WTC11 (cell line): ENCODE measurements at regions not wholly inside any gene's neighbourhood (a gene's known extent, or its start where the extent isn't known, plus 50 kb on each side); places are given as distances from the start of the nearest gene placed in this dataset.

ENCODE experiments used
- ATF3 ChIP-seq: sonication (generic); formaldehyde crosslinking; conservative IDR thresholded peaks from 2 replicates; pipeline ENCODE4 v1.8.1; 2022; ENCODE audit warnings: mild to moderate bottlenecking, missing genetic modification reagents
- CTCF ChIP-seq: fragments of 200-600 bp; IDR thresholded peaks from 2 replicates; pipeline ENCODE4 v1.8.0; 2022; ENCODE audit warnings: antibody characterized with exemption
- NFYB ChIP-seq: sonication (generic); formaldehyde crosslinking; conservative IDR thresholded peaks from 2 replicates; pipeline ENCODE4 v1.8.0; 2022; ENCODE audit warnings: low read depth, missing genetic modification reagents
- SP1 ChIP-seq: sonication (generic); formaldehyde crosslinking; conservative IDR thresholded peaks from 2 replicates; pipeline ENCODE4 v1.8.1; 2022; ENCODE audit warnings: missing genetic modification reagents
- ZNF512 ChIP-seq: sonication (generic); formaldehyde crosslinking; IDR thresholded peaks from 2 replicates; pipeline ENCODE4 v1.8.1; 2022; ENCODE audit warnings: missing genetic modification reagents, borderline replicate concordance
- TF ChIP-seq, protein P1 (sequence below): sonication (generic); formaldehyde crosslinking; IDR thresholded peaks from 2 replicates; pipeline ENCODE4 v1.8.1; 2023; ENCODE audit warnings: mild to moderate bottlenecking, missing genetic modification reagents

GRCh38 chr13:43983373-43983772 lies 103.7 kb downstream of the LACC1 start:
- TF ChIP-seq CTCF (no peak), SP1 (CRISPR knock-in tag) (no peak), ATF3 (CRISPR knock-in tag) (no peak), NFYB (CRISPR knock-in tag) (no peak), ZNF512 (CRISPR knock-in tag) (no peak)
- TF ChIP-seq, protein P1, sequence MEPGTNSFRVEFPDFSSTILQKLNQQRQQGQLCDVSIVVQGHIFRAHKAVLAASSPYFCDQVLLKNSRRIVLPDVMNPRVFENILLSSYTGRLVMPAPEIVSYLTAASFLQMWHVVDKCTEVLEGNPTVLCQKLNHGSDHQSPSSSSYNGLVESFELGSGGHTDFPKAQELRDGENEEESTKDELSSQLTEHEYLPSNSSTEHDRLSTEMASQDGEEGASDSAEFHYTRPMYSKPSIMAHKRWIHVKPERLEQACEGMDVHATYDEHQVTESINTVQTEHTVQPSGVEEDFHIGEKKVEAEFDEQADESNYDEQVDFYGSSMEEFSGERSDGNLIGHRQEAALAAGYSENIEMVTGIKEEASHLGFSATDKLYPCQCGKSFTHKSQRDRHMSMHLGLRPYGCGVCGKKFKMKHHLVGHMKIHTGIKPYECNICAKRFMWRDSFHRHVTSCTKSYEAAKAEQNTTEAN (CRISPR knock-in tag), result no peak
